Mammary epithelial cell (primary cell): ENCODE measurements at regions not wholly inside any gene's neighbourhood (a gene's known extent, or its start where the extent isn't known, plus 50 kb on each side); places are given as distances from the start of the nearest gene placed in this dataset.

ENCODE experiments used
- CTCF ChIP-seq, 2 donors: IDR thresholded peaks in 1 of 2; conservative IDR thresholded peaks in 1 of 2; 2 replicates each; pipeline ENCODE4 v1.5.1; 2011 to 2012; ENCODE audit warnings: inconsistent platforms in 2 of 2, low read length in 2 of 2, mild to moderate bottlenecking in 2 of 2, control low read depth in 1 of 2, low read depth in 1 of 2; ENCODE audit not compliant: insufficient read depth in 1 of 2; ENCODE audit errors: extremely low read depth in 1 of 2
- EZH2 ChIP-seq: IDR thresholded peaks from 2 replicates; pipeline ENCODE4 v1.6.1; 2012; ENCODE audit warnings: low read length, inconsistent platforms, borderline replicate concordance

- TF ChIP-seq CTCF (conservative IDR thresholded peaks at IDR 0.05 in 1 of 2, IDR thresholded peaks at IDR 0.05 in 1 of 2; ENCODE audit: extremely low read depth in 1 of 2, insufficient read depth in 1 of 2, low read depth in 1 of 2, low read length in 2 of 2) = no peak
- TF ChIP-seq EZH2 = no peak
Measured at GRCh38 chr2:146587291-146587713, 1257.5 kb upstream of the ACVR2A start.
